ENCODE measurements at regions not wholly inside any gene's neighbourhood (a gene's known extent, or its start where the extent isn't known, plus 50 kb on each side); places are given as distances from the start of the nearest gene placed in this dataset.

GRCh38 chr7:116446212-116446855, 53.2 kb upstream of the CAV2 start:
- DNase-seq (ENCODE audit: low spot score): no peak

- DNase-seq (ENCODE audit: low spot score): no peak
These were observed 52.1 kb upstream of the CAV2 start for GRCh38 chr7:116447436-116447835.

- DNase-seq (ENCODE audit: low spot score): no peak
These were observed 51.3 kb upstream of the CAV2 start for GRCh38 chr7:116447966-116448839.

- no peak for DNase-seq (ENCODE audit: low spot score)
These were observed 50.1 kb upstream of the CAV2 start for GRCh38 chr7:116449441-116449840.
